HG03354 (cell line): ENCODE measurements at regions not wholly inside any gene's neighbourhood (a gene's known extent, or its start where the extent isn't known, plus 50 kb on each side); places are given as distances from the start of the nearest gene placed in this dataset.

ENCODE experiments used
- ATAC-seq: cut with Tn5 transposase; IDR thresholded peaks from one replicate; pipeline ENCODE4 v1.9.1; 2021; ENCODE audit warnings: mild to moderate bottlenecking; ENCODE audit not compliant: unreplicated experiment, poor library complexity, severe bottlenecking

DNA sequence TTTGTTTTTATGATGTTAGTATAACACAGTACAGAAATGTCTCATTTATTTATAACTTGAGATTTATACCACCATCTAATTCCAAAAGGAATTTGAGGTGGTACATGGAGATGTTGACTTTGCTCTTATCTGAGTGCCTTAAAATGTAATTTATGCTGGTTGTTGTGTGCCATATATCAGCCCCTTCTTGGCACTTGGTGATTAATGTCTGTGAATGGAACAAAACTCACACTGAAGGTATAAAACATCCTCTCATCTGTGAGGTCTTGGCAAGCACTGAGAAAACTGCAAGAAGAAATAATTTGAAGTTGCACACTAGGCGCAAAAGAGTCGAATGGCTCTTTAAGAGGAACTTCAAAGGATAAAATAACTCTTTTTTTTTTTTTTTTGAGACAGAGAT is 240.4 kb downstream of the B3GLCT start:
- ATAC-seq = no peak

DNA sequence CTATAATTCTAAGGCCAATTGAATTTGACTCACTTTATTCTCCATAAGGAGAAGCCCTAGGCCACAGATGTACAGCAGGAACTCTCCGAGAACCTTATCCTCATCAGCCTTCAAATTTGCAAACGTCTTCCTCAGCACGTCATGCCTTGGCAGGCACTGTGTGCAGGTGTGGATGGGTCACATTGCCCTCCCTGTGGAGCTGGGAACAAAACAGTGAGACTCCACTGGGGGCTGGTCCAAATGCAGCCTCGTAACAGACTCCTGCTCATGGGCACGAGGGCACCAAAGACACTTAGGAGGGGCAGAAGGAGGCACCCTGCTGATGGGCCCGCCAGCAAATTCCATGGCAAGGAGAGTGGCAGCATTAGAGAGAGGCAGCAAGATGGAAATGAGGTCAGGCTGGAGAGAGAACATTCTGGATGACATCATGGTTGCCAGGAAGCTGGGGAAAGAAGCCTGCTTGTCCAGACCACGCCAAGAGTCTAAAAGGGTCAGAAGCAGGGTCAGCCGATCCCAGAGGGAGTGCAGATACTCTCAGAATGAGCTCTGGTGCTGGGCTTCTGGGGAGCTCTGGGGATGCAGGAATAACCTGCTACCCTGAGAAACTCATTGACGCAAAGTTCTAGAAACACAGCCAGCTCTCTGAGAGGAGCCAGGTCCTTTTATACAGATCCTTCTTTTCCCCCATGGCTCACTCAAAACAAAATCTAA is 242.2 kb downstream of the B3GLCT start:
- no peak for ATAC-seq

GRCh38 chr13:31442571-31442970 is 242.8 kb downstream of the B3GLCT start:
- no peak for ATAC-seq

DNA sequence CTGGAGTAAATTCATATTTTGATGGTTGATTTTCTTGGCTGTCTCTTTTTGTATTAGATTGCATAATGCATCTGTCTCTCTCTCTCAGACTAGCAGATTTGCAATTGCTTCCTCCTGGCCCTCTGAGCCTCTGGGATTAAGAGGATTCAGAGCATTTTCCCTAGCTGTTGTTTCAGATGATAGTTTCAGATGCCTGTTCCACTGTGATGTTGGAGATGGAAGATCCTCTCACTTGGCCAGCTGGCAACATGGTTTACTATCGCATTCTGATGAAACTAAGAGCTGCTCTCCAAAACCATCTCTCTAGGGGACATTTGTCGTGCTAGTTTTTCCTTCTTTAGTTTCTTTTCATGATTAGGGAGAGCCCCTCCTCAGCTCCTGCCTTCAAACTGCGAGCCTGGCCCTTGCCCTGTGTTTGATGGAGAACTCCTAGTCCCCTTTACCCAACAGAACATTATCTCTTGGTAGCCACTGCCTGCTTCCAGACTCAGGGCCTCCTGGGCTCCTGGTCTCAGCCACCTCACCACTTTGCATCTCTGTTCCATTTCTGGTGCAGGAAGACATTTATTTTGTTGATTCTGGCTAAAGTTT is 244.6 kb downstream of the B3GLCT start:
- no peak for ATAC-seq

DNA sequence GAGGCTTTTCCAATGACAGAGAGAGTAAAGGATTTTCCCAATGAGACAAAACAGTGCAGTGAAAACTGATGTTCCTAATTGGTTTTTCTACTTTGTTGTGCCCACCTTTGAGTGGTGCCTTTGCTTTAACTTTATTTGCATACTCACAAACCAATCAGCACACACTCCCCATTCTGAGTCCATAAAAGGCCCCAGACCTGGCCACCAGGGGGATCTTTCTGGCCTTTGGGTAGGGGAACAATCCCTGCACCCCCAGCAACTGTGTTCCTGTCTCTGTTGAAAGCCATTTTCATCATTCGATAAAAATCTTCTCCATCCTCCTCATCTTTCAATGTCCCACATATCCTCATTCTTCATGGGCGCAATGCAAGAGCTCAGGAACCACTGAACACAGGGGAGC is 252.8 kb downstream of the B3GLCT start:
- no peak for ATAC-seq

DNA sequence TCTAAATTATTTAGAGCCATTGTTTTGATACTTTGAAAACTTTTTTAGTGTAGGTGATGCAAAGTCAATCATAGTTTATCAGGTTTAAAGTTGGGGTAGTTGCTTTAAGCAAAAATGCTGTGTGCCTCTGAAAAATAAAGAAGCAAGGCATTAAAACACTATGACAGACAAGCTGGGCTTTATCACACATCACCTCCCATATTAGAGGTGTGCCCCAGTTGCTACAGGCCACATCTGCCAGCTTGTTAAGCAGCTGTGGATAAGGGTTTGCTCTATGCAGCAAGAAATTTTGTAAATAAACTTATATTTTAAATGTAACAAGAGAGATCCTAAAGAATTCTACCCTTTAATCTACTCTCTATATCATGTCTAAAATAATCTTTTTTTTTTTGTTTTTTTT is 255.8 kb downstream of the B3GLCT start:
- no peak for ATAC-seq

GRCh38 chr13:31456056-31456455 is 256.3 kb downstream of the B3GLCT start:
- ATAC-seq = no peak

- ATAC-seq = no peak
Measured at GRCh38 chr13:31460061-31460460, 260.3 kb downstream of the B3GLCT start.

DNA sequence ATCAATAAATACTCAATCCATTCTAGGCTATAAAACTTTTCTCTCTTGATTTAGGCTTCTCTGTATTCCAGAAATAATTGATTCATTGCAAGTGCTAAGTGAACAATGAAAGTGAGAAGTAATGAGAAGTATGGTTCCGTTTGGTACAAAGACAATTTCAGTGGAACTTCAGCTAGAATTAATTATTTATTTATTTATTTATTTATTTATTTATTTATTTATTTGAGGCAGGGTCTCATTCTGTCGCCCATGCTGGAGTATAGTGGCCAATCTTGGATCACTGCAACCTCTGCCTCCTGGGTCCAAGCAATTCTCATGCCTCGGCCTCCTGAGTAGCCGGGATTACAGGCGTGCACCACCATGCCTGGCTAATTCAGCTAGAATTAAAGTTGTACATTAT is 262.1 kb downstream of the B3GLCT start:
- ATAC-seq = no peak

DNA sequence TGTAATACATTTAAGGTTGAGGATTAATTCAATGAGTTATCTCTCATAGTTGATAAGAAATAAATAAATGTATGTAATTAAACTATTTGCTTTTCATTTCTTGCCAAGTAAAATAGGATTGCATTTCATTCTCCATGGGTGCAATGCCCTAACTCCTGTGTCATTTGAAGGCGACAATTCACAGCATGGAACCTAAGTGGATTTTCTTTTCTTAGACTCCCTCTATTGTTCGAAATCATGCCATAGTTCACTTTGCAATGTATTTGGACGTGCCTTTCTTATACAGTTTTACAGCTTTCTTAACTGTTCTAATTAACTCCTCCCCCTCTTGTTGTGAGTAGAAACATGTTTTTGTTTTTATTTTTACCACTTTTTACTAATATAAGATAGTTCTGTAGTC is 263.0 kb downstream of the B3GLCT start:
- ATAC-seq = no peak

DNA sequence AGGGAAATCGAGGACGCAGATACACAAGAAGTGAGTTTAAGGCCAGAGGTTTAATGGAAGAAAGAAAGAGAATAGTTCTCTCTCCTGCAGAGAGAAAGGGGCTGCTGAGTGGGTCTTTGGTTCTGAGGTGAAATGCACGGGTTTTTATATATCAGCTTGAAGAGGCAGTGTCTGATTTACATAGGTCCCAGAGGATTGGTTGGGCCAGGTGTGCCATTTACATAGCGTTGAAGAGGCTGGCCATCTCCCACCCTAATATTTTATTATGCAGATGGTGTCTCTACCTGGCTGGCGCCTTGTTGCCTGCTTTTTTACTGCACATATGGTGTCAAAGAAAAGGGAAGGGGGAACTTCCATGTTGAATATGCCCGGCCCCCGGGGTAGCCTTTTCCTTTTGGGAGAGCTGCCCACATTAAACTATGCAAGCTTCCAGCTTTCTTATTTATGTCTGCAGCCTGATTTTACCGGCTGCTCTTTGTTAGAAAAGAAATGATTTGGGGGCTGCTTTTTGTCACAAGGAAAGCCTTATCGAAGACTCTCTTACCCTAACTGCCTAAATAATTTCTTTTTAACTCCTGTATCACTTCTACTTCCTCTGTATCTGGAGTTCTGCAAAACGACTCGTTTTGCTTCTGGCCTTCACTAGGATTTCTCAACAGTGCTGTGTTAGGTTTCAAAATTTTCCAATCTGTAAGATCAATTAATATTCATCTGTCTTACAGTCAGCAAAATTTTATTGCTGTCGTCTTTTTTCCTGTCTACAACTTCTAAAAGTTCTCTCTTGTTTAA is 268.5 kb downstream of the B3GLCT start:
- no peak for ATAC-seq

- no peak for ATAC-seq
Measured at GRCh38 chr13:31469377-31469776, 269.6 kb downstream of the B3GLCT start.

DNA sequence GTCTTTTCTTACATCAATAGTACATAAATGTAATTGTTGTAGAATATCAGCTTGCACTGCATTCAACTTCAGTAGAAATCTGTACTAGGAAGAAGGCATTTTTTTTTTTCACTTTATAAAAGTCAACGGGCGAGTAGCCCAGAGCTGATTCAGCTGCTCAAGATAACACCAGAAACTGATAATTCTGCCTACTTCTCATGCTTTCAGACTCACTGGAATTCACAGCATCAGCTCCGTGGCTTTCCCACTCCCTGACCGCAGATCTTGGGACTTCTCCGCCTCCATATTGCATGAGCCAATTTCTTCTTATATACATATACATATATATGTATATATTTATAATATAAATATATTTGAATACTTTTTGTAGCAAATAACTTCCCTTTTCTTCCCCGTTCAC is 263.1 kb upstream of the RXFP2 start:
- ATAC-seq = no peak

DNA sequence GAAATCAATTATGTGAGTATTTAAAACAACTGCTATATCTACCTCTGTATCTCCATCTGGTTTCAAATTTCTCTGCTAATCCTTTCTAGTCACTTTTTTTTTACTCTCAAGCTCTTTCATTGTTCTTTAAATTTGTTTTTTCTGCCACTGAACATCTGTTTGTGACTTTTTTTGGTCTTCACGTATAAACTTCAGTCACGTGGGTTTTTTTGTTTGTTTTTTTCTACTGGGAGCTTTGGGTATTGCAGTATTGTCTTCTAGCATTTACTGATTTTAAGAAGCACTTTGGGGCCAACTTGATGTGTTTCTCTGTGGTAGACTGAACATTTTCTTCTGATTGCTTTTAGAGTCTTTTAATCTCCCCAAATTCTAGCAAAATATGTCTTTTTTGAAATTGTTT is 262.6 kb upstream of the RXFP2 start:
- no peak for ATAC-seq

- ATAC-seq = no peak
Measured at GRCh38 chr13:31477961-31478360, 261.4 kb upstream of the RXFP2 start.

DNA sequence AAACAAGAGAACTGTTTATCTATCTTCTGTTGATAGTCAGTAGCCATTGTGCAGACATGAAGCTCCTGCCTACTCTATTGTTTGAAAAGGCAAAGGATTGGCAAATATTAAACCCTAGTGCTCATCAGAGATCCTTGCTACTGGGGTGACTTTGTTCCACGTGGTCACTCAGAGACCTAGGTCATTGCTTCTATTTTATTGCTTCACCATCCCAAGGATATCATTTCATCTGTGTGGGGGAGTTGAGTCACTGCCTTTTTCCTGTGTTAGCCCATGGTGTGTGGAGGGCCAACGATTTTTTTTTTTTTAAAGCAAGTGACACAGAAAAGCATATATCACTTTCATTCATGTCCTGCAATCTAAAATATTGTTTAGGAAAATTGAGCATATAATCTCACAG is 254.1 kb upstream of the RXFP2 start:
- no peak for ATAC-seq

DNA sequence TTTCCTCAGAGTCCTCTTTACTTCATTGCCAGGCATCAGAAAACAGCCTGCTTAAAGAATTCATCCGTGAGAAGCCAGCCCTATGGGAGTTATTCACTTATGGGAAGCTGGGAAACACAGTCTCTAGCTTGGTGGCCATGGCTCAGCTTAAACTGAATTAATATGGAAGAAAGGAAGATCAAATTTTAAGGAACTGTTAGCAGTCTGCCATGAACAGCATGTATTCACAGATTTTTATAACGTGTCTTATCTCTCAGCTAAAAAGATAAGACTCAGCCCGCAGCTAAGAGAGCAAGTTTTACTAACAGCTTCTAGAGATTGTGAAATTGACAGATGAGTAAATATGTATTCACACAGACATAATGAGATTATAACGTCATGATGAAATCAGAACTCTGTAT is 253.7 kb upstream of the RXFP2 start:
- ATAC-seq = no peak

GRCh38 chr13:31495336-31495735 is 244.0 kb upstream of the RXFP2 start:
- no peak for ATAC-seq

DNA sequence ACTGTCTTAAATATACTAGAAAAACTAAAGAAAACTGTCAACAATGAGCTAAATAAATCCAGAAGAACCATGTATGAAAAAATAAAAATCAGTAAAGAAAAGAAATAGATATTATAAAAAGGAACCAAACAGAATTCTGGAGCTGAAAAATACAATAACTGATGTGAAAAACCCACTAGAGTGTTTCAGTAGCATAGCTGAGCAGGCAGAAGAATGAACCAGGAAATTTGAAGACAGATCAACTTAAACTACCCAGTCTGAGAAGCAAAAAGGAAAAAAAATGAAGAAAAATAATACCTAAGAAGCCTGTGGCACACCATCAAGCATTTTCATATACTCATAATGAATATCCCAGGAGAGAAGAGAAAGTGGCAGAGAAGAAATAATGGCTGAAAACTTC is 240.1 kb upstream of the RXFP2 start:
- ATAC-seq = no peak

GRCh38 chr13:31503626-31504025 is 235.7 kb upstream of the RXFP2 start:
- no peak for ATAC-seq

- no peak for ATAC-seq
Measured at GRCh38 chr13:31504918-31505317, 234.4 kb upstream of the RXFP2 start.
